Endothelial cell of umbilical vein (primary cell): ENCODE measurements at regions not wholly inside any gene's neighbourhood (a gene's known extent, or its start where the extent isn't known, plus 50 kb on each side); places are given as distances from the start of the nearest gene placed in this dataset.

Source experiments
- BruUV-seq: library from RNA; stranded (reverse); fragments of 400-500 nt; replicated peaks from 2 replicates; lab custom pipeline; 2021; lab: Mats Ljungman, UMichigan
- CTCF ChIA-PET: fragments of 300-600, 350-600 bp; sonication (Branson Sonifier 250); formaldehyde crosslinking; loops from one replicate; lab custom pipeline; 2021; ENCODE audit warnings: antibody characterized with exemption, inconsistent platforms; lab: Charles Lee
- POLR2A ChIA-PET: fragments of 300-600, 350-600 bp; sonication (Branson Sonifier 250); formaldehyde crosslinking; loops from one replicate; lab custom pipeline; 2021; ENCODE audit warnings: antibody characterized with exemption, inconsistent platforms; lab: Charles Lee
- DNase-seq: peaks from one replicate; pipeline ENCODE4 v3.0.0-alpha.2; 2011; ENCODE audit warnings: low read depth, low spot score
- FAIRE-seq: peaks from 2 replicates; lab custom pipeline; 2011; peaks lifted over from hg19 to GRCh38; lab: Jason Lieb, UNC
- H2AFZ ChIP-seq: 2 replicates; pipeline ENCODE4 v1.6.0; 2012; ENCODE audit warnings: low read depth, low read length, control low read depth, inconsistent platforms
- H3K27ac ChIP-seq: 2 replicates; pipeline ENCODE4 v1.5.1; 2011; ENCODE audit warnings: low read depth, mild to moderate bottlenecking, control low read depth, low read length, moderate library complexity; ENCODE audit not compliant: insufficient read depth
- H3K27me3 ChIP-seq, 2 experiments: 2 replicates each; pipeline versions ENCODE4 v1.6.0 to v1.6.1; 2011; ENCODE audit warnings: low read length in 2 of 2, mixed read lengths in 1 of 2; ENCODE audit not compliant: control insufficient read depth in 2 of 2, insufficient read depth in 2 of 2
- H3K36me3 ChIP-seq, 2 experiments: 2 replicates in 1 of 2; 3 replicates in 1 of 2; pipeline ENCODE4 v1.5.1; 2011; ENCODE audit warnings: low read length in 2 of 2, mild to moderate bottlenecking in 1 of 2, moderate library complexity in 1 of 2; ENCODE audit not compliant: control insufficient read depth in 2 of 2, insufficient read depth in 2 of 2; ENCODE audit errors: extremely low read depth in 1 of 2
- H3K4me1 ChIP-seq: 3 replicates; pipeline ENCODE4 v1.5.1; 2011; ENCODE audit warnings: mild to moderate bottlenecking, low read length; ENCODE audit not compliant: control insufficient read depth, insufficient read depth; ENCODE audit errors: extremely low read depth
- H3K4me2 ChIP-seq: 2 replicates; pipeline ENCODE4 v1.6.1; 2011; ENCODE audit warnings: low read length, control low read depth, mixed read lengths; ENCODE audit not compliant: insufficient read depth
- H3K4me3 ChIP-seq, 3 experiments: fragments of 200-600 bp in 1 of 3; sonication (generic), shearing (Covaris generic) in 1 of 3; replicated peaks in 1 of 3; 2 replicates each; pipeline ENCODE4 v1.5.1; 2011 to 2016; ENCODE audit warnings: control low read depth in 3 of 3, low read length in 3 of 3, mild to moderate bottlenecking in 2 of 3, inconsistent platforms in 1 of 3, low read depth in 1 of 3, moderate library complexity in 1 of 3; ENCODE audit not compliant: insufficient read depth in 1 of 3
- H3K79me2 ChIP-seq: 2 replicates; pipeline ENCODE4 v1.6.0; 2012; ENCODE audit warnings: low read length, inconsistent platforms; ENCODE audit not compliant: control insufficient read depth, insufficient read depth
- H3K9ac ChIP-seq: replicated peaks from 2 replicates; pipeline ENCODE3; 2011; ENCODE audit warnings: low read length, control low read depth; ENCODE audit not compliant: insufficient read depth; ENCODE audit errors: extremely low read depth
- H3K9me1 ChIP-seq: replicated peaks from 3 replicates; pipeline ENCODE4 v1.6.0; 2011; ENCODE audit warnings: mild to moderate bottlenecking, low read length; ENCODE audit not compliant: control insufficient read depth, insufficient read depth; ENCODE audit errors: extremely low read depth
- H3K9me3 ChIP-seq: replicated peaks from 2 replicates; pipeline ENCODE4 v1.5.1; 2012; ENCODE audit warnings: low read length, inconsistent platforms; ENCODE audit not compliant: control insufficient read depth, insufficient read depth
- H4K20me1 ChIP-seq: replicated peaks from 2 replicates; pipeline ENCODE3; 2011; ENCODE audit warnings: mild to moderate bottlenecking, low read length; ENCODE audit not compliant: control insufficient read depth, insufficient read depth; ENCODE audit errors: extremely low read depth
- CTCF ChIP-seq, 2 donors: IDR thresholded peaks; 1 replicate in 1 of 2; 2 replicates in 1 of 2; pipeline ENCODE4 v1.5.1; 2011; ENCODE audit warnings: low read length in 2 of 2, mild to moderate bottlenecking in 2 of 2, moderate library complexity in 2 of 2, control low read depth in 1 of 2, inconsistent platforms in 1 of 2, low read depth in 1 of 2; ENCODE audit not compliant: insufficient read depth in 1 of 2; ENCODE audit errors: extremely low read depth in 1 of 2
- EZH2 ChIP-seq: IDR thresholded peaks from 2 replicates; pipeline ENCODE4 v1.6.1; 2012; ENCODE audit warnings: borderline replicate concordance, low read depth, mild to moderate bottlenecking, moderate library complexity, low read length, inconsistent platforms; ENCODE audit not compliant: severe bottlenecking
- FOS ChIP-seq: IDR thresholded peaks from 2 replicates; pipeline ENCODE4 v1.6.1; 2011; ENCODE audit warnings: mild to moderate bottlenecking, low read length, moderate library complexity, borderline replicate concordance; ENCODE audit not compliant: insufficient read depth
- GATA2 ChIP-seq: IDR thresholded peaks from 2 replicates; pipeline ENCODE4 v1.7.0; 2011; ENCODE audit warnings: low read depth, mild to moderate bottlenecking, moderate library complexity, mixed read lengths, low read length; ENCODE audit not compliant: insufficient read length, insufficient read depth
- JUN ChIP-seq: IDR thresholded peaks from 2 replicates; pipeline ENCODE4 v1.6.1; 2011; ENCODE audit warnings: borderline replicate concordance, low read depth; ENCODE audit not compliant: insufficient read length, insufficient read depth
- MAX ChIP-seq: IDR thresholded peaks from 2 replicates; pipeline ENCODE4 v1.6.1; 2011; ENCODE audit not compliant: insufficient read depth, insufficient read length
- MYC ChIP-seq: IDR thresholded peaks from one replicate; pipeline ENCODE4 v1.6.1; 2011; ENCODE audit warnings: mild to moderate bottlenecking, low read depth, low read length
- POLR2A ChIP-seq: IDR thresholded peaks from 2 replicates; pipeline ENCODE4 v1.6.1; 2012; ENCODE audit warnings: low read depth, mild to moderate bottlenecking, control low read depth, low read length
- POLR2AphosphoS5 ChIP-seq: IDR thresholded peaks from 2 replicates; pipeline ENCODE4 v1.6.1; 2012; ENCODE audit warnings: low read depth, mild to moderate bottlenecking, control low read depth, low read length, moderate library complexity; ENCODE audit not compliant: insufficient read depth
- dilution Hi-C: fragments of 300-500 bp; cut with MboI; formaldehyde crosslinking; loops from one replicate; pipeline ENCODE4 v1.15.0; 2019; ENCODE audit warnings: low sequenced_read_pairs; ENCODE audit not compliant: extremely low pct_ligation_motif_present
- intact Hi-C: fragments of 100-400 bp; cut with micrococcal nuclease; formaldehyde crosslinking; loops from one replicate; pipeline ENCODE4 v1.10.0; 2022

- DNase-seq (no peak), FAIRE-seq (no peak)
- no peak for TF ChIP-seq FOS
- TF ChIP-seq GATA2, result no peak
- no peak for TF ChIP-seq POLR2AphosphoS5
- no peak for TF ChIP-seq MYC
- no peak for TF ChIP-seq CTCF (IDR thresholded peaks at IDR 0.05; ENCODE audit: extremely low read depth in 1 of 2, insufficient read depth in 1 of 2, low read depth in 1 of 2, low read length in 2 of 2)
- no peak for TF ChIP-seq POLR2A
- TF ChIP-seq EZH2, result no peak
- no peak for TF ChIP-seq JUN
- TF ChIP-seq MAX, result no peak
- Histone ChIP-seq H3K79me2 (no peaks in the 10 kb centered on the region), H3K9me3 (no peaks in the 10 kb centered on the region), H3K9ac (no peak overlapping the region), H3K4me2 (no peak overlapping the region), H3K27me3 (peaks cover 0 to 2% of the 10 kb centered on the region in 2 experiments), H2AFZ (no peak overlapping the region), H3K27ac (no peak overlapping the region), H4K20me1 (no peaks in the 10 kb centered on the region), H3K9me1 (no peaks in the 10 kb centered on the region), H3K36me3 (no peaks in the 10 kb centered on the region), H3K4me3 (no peak overlapping the region), H3K4me1 (peaks cover 3% of the 10 kb centered on the region)
- no TSS peak for BruUV-seq
- dilution Hi-C loops, result no loop called here
- intact Hi-C loops, result no loop called here
- ChIA-PET POLR2A (no interaction called here), CTCF (interaction anchor here (1.6 kb wide), 1 partner anchor 40 kb away, joined by 4 read pairs; no protein-coding TSS in a partner anchor)
These were observed 52.4 kb upstream of the ARMC2 start for GRCh38 chr6:108795814-108796213.
